Gastrocnemius medialis (tissue), 4 donors: ENCODE measurements at regions not wholly inside any gene's neighbourhood (a gene's known extent, or its start where the extent isn't known, plus 50 kb on each side); places are given as distances from the start of the nearest gene placed in this dataset.

Source experiments
- POLR2A ChIP-seq, 2 donors: fragments of 450-650 bp; IDR thresholded peaks; one replicate each; pipeline ENCODE4 v1.6.1; 2017; ENCODE audit warnings: antibody characterized with exemption in 2 of 2, mild to moderate bottlenecking in 2 of 2, moderate library complexity in 2 of 2
- TF ChIP-seq, protein P1 (sequence below), 5 experiments: fragments of 450-650 bp in 3 of 5; fragments of 200-600 bp in 2 of 5; sonication (generic) in 2 of 5; IDR thresholded peaks in 4 of 5; conservative IDR thresholded peaks in 1 of 5; 1 replicate in 4 of 5; 2 replicates in 1 of 5; pipeline ENCODE4 v1.5.1; 2016 to 2019; ENCODE audit warnings: antibody characterized with exemption in 5 of 5, mild to moderate bottlenecking in 3 of 5, moderate library complexity in 3 of 5

DNA sequence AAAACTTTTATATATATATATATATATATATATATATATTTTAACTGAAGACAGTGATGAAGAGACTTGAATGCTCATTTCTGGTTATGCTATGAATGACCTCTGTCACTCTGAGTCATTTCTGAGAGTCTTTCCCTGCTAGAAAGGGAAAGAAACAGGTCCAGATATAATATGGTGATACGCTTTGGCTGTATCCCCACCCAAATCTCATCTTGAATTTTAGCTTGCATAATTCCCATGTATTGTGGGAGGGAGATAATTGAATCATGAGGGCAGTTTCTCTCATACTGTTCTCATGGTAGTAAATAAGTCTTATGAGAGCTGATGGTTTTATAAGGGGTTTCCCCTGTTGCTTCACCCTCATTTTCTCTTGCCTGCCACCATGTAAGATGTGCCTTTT, 254.1 kb upstream of the IGFBP7 start:
- TF ChIP-seq, protein P1, sequence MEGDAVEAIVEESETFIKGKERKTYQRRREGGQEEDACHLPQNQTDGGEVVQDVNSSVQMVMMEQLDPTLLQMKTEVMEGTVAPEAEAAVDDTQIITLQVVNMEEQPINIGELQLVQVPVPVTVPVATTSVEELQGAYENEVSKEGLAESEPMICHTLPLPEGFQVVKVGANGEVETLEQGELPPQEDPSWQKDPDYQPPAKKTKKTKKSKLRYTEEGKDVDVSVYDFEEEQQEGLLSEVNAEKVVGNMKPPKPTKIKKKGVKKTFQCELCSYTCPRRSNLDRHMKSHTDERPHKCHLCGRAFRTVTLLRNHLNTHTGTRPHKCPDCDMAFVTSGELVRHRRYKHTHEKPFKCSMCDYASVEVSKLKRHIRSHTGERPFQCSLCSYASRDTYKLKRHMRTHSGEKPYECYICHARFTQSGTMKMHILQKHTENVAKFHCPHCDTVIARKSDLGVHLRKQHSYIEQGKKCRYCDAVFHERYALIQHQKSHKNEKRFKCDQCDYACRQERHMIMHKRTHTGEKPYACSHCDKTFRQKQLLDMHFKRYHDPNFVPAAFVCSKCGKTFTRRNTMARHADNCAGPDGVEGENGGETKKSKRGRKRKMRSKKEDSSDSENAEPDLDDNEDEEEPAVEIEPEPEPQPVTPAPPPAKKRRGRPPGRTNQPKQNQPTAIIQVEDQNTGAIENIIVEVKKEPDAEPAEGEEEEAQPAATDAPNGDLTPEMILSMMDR (IDR thresholded peaks at IDR 0.05 in 4 of 5, conservative IDR thresholded peaks at IDR 0.05 in 1 of 5): no peak
- TF ChIP-seq POLR2A (IDR thresholded peaks at IDR 0.05): no peak
